GM23338 (cell line): ENCODE measurements at regions not wholly inside any gene's neighbourhood (a gene's known extent, or its start where the extent isn't known, plus 50 kb on each side); places are given as distances from the start of the nearest gene placed in this dataset.

ENCODE experiments used
- CTCF ChIP-seq, 2 experiments: fragments of 200-600 bp in 1 of 2; sonication (generic) in 1 of 2; conservative IDR thresholded peaks; 2 replicates each; pipeline versions ENCODE4 v1.5.1 to v1.6.1; 2016 to 2017; ENCODE audit warnings: antibody characterized with exemption in 2 of 2, low read depth in 2 of 2, mild to moderate bottlenecking in 2 of 2, moderate library complexity in 1 of 2
- JUNB ChIP-seq: IDR thresholded peaks from one replicate; pipeline ENCODE4 v1.6.1; 2016; ENCODE audit warnings: antibody characterized with exemption; ENCODE audit not compliant: unreplicated experiment
- POLR2AphosphoS5 ChIP-seq: IDR thresholded peaks from 2 replicates; pipeline ENCODE4 v1.6.1; 2016; ENCODE audit warnings: antibody characterized with exemption, low read depth
- REST ChIP-seq: IDR thresholded peaks from one replicate; pipeline ENCODE4 v1.6.1; 2018; ENCODE audit warnings: antibody characterized with exemption; ENCODE audit not compliant: unreplicated experiment

- TF ChIP-seq JUNB (no peak), CTCF (conservative IDR thresholded peaks at IDR 0.05; ENCODE audit: low read depth in 2 of 2) (no peak), POLR2AphosphoS5 (no peak), REST (no peak)
These were observed 637.9 kb downstream of the MED13L start for GRCh38 chr12:115639648-115640012.
